Omental fat pad (tissue), 3 donors: ENCODE measurements at regions not wholly inside any gene's neighbourhood (a gene's known extent, or its start where the extent isn't known, plus 50 kb on each side); places are given as distances from the start of the nearest gene placed in this dataset.
"Not testable (repeated sequence)": the region's sequence is repeated elsewhere in the genome, so short reads cannot be mapped to it uniquely, and the experiment has no call there.

Experiments
- ATAC-seq: fragments of 150-250 bp; one replicate; pipeline ENCODE4 v1.9.1; 2016; ENCODE audit warnings: mild to moderate bottlenecking, moderate library complexity; ENCODE audit not compliant: low FRiP score
- DNase-seq: peaks from one replicate; pipeline ENCODE4 v3.0.0-alpha.2; 2019; ENCODE audit warnings: low spot score
- CTCF ChIP-seq, 3 donors: fragments of 450-650 bp; IDR thresholded peaks; one replicate each; pipeline ENCODE4 v1.5.1; 2016 to 2017; ENCODE audit warnings: antibody characterized with exemption in 3 of 3, mild to moderate bottlenecking in 3 of 3, moderate library complexity in 2 of 3

- no peak for TF ChIP-seq CTCF (IDR thresholded peaks at IDR 0.05)
- ATAC-seq: no peak
These were observed 131.9 kb downstream of the NPIPB5 start for GRCh38 chr16:22642416-22643088.

GRCh38 chr16:22643203-22643602 is 132.5 kb downstream of the NPIPB5 start:
- not testable (repeated sequence) for ATAC-seq, DNase-seq

More at GRCh38 chr16:22642416-22643088, 131.9 kb downstream of the NPIPB5 start:
- DNase-seq: no peak

- ATAC-seq (no peak), DNase-seq (no peak)
- no peak for TF ChIP-seq CTCF (IDR thresholded peaks at IDR 0.05)
These were observed 133.2 kb downstream of the NPIPB5 start for GRCh38 chr16:22643886-22644285.

- TF ChIP-seq CTCF (IDR thresholded peaks at IDR 0.05): no peak
- no peak for DNase-seq
- ATAC-seq: no peak
These were observed 135.2 kb downstream of the NPIPB5 start for GRCh38 chr16:22645868-22646267.

GRCh38 chr16:22646948-22647556 is 136.4 kb downstream of the NPIPB5 start:
- DNase-seq: no peak
- no peak for TF ChIP-seq CTCF (IDR thresholded peaks at IDR 0.05)
- ATAC-seq: no peak

GRCh38 chr16:22648141-22648540 is 137.4 kb downstream of the NPIPB5 start:
- no peak for TF ChIP-seq CTCF (IDR thresholded peaks at IDR 0.05)
- DNase-seq: no peak
- no peak for ATAC-seq

- DNase-seq: no peak
- no peak for ATAC-seq
- TF ChIP-seq CTCF (IDR thresholded peaks at IDR 0.05): no peak
These were observed 138.2 kb downstream of the NPIPB5 start for GRCh38 chr16:22648941-22649340.

GRCh38 chr16:22651111-22651817 is 140.6 kb downstream of the NPIPB5 start:
- ATAC-seq: not testable (repeated sequence)

More at GRCh38 chr16:22651111-22651817, 140.6 kb downstream of the NPIPB5 start:
- DNase-seq: not testable (repeated sequence)
